Spleen (tissue), 11 donors: ENCODE measurements at regions not wholly inside any gene's neighbourhood (a gene's known extent, or its start where the extent isn't known, plus 50 kb on each side); places are given as distances from the start of the nearest gene placed in this dataset.
"Not testable (repeated sequence)": the region's sequence is repeated elsewhere in the genome, so short reads cannot be mapped to it uniquely, and the experiment has no call there.

Experiments used
- DNase-seq: peaks from one replicate; pipeline ENCODE4 v3.0.0-alpha.2; 2020
- H3K27ac ChIP-seq, 8 donors: fragments of 200-600 bp; sonication (generic) in 7 of 8; 1 replicate in 4 of 8; 2 replicates in 4 of 8; pipeline versions ENCODE4 v1.5.0 to v1.8.0; 2016 to 2021; ENCODE audit warnings: inconsistent platforms in 4 of 8, mild to moderate bottlenecking in 4 of 8, moderate library complexity in 1 of 8
- H3K27me3 ChIP-seq, 7 donors: fragments of 200-600 bp; sonication (generic) in 6 of 7; replicated peaks in 1 of 7; 1 replicate in 4 of 7; 2 replicates in 3 of 7; pipeline versions ENCODE4 v1.5.0 to v1.8.0; 2016 to 2021; ENCODE audit warnings: inconsistent platforms in 3 of 7, mild to moderate bottlenecking in 1 of 7
- H3K36me3 ChIP-seq, 6 donors: fragments of 200-600 bp; sonication (generic) in 5 of 6; 1 replicate in 4 of 6; 2 replicates in 2 of 6; pipeline versions ENCODE4 v1.5.0 to v1.8.0; 2016 to 2021; ENCODE audit warnings: inconsistent platforms in 2 of 6
- H3K4me1 ChIP-seq, 6 donors: fragments of 200-600 bp; sonication (generic) in 5 of 6; 1 replicate in 3 of 6; 2 replicates in 3 of 6; pipeline versions ENCODE4 v1.5.0 to v1.8.0; 2016 to 2021; ENCODE audit warnings: inconsistent platforms in 3 of 6
- H3K4me3 ChIP-seq, 8 donors: fragments of 200-600 bp; sonication (generic) in 7 of 8; 1 replicate in 4 of 8; 2 replicates in 4 of 8; pipeline versions ENCODE4 v1.5.0 to v1.8.0; 2016 to 2021; ENCODE audit warnings: inconsistent platforms in 4 of 8, mild to moderate bottlenecking in 4 of 8, moderate library complexity in 2 of 8
- H3K9me3 ChIP-seq, 8 donors: fragments of 200-600 bp; sonication (generic) in 7 of 8; 1 replicate in 4 of 8; 2 replicates in 4 of 8; pipeline versions ENCODE4 v1.5.0 to v1.8.0; 2016 to 2021; ENCODE audit warnings: inconsistent platforms in 4 of 8
- POLR2A ChIP-seq, 3 donors: fragments of 450-650 bp; IDR thresholded peaks; one replicate each; pipeline ENCODE4 v1.5.1; 2017; ENCODE audit warnings: antibody characterized with exemption in 3 of 3, mild to moderate bottlenecking in 1 of 3
- POLR2AphosphoS5 ChIP-seq, 3 donors: sonication (generic); formaldehyde crosslinking; IDR thresholded peaks; one replicate each; pipeline ENCODE4 v1.5.1; 2017; ENCODE audit warnings: antibody characterized with exemption in 3 of 3
- WGBS, 5 donors: extraction: QIAGEN DNeasy Blood & Tissue Kit in 3 of 5; methylation state at CpG; one replicate each; pipeline versions ENCODE4 v1.1.5 to v1.1.7; 2013 to 2018; 5-methylcytosine and 5-hydroxymethylcytosine counted together
- intact Hi-C: fragments of 100-400 bp; cut with DNase I; formaldehyde crosslinking; loops from one replicate; pipeline ENCODE4 v1.15.0; 2023; ENCODE audit warnings: low total_unique reads
- TF ChIP-seq, protein P1 (sequence below), 11 experiments: fragments of 200-600 bp in 7 of 11; fragments of 450-650 bp in 4 of 11; sonication (generic) in 4 of 11; IDR thresholded peaks in 8 of 11; conservative IDR thresholded peaks in 3 of 11; 1 replicate in 7 of 11; 2 replicates in 4 of 11; pipeline versions ENCODE4 v1.4.0 to v1.8.0; 2016 to 2021; ENCODE audit warnings: antibody characterized with exemption in 11 of 11, inconsistent platforms in 4 of 11, mild to moderate bottlenecking in 1 of 11
- donor health status: healthy with polysubstance abuse.
- donor health status: DM: no; HTN: no; CAD: no; lungs with moderate emphysema.
- donor health status: DM: no; HTN: no; CAD: no.
- donor health status: Bipolar disorder and iron deficiency.
- donor health status: healthy.
- donor health status: DM: no; HTN: no; CAD: no.
- donor health status: DM: yes; HTN: yes; CAD: no.

DNA sequence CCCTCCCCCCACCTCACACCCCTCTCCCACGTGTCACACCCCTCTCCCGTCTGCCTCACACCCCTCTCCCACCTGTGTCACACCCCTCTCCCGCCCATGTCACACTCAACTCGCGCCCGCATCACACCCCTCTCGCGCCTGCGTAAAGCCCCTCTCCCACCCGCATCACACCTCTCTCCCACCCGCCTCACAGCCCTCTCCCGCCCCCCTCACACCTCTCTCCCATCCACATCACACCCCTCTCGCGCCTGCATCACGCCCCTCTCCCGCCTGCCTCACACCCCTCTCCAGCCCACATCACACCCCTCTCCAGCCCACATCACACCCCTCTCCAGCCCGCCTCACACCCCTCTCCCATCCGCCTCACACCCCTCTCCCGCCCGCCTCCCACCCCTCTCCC is 173.5 kb upstream of the FOXD4L5 start:
- no peaks in the 10 kb centered on the region for H3K4me1 ChIP-seq
- DNase-seq, result no peak
- 89 to 93% (median 91%) methylated on average over 20 of the region's 20 CpGs for WGBS, 5 donors
- intact Hi-C loops, result no loop called here
- no peak overlapping the region for H3K27ac ChIP-seq
- peaks cover 0 to 66% (median 42%) of the 10 kb centered on the region in 8 donors for H3K9me3 ChIP-seq
- H3K4me3 ChIP-seq, result no peak overlapping the region
- H3K27me3 ChIP-seq, result no peaks in the 10 kb centered on the region
- TF ChIP-seq POLR2AphosphoS5 (IDR thresholded peaks at IDR 0.05) (no peak), POLR2A (IDR thresholded peaks at IDR 0.05) (no peak)
- TF ChIP-seq, protein P1, sequence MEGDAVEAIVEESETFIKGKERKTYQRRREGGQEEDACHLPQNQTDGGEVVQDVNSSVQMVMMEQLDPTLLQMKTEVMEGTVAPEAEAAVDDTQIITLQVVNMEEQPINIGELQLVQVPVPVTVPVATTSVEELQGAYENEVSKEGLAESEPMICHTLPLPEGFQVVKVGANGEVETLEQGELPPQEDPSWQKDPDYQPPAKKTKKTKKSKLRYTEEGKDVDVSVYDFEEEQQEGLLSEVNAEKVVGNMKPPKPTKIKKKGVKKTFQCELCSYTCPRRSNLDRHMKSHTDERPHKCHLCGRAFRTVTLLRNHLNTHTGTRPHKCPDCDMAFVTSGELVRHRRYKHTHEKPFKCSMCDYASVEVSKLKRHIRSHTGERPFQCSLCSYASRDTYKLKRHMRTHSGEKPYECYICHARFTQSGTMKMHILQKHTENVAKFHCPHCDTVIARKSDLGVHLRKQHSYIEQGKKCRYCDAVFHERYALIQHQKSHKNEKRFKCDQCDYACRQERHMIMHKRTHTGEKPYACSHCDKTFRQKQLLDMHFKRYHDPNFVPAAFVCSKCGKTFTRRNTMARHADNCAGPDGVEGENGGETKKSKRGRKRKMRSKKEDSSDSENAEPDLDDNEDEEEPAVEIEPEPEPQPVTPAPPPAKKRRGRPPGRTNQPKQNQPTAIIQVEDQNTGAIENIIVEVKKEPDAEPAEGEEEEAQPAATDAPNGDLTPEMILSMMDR (IDR thresholded peaks at IDR 0.05 in 8 of 11, conservative IDR thresholded peaks at IDR 0.05 in 3 of 11), result no peak
- H3K36me3 ChIP-seq, result no peaks in the 10 kb centered on the region

- intact Hi-C loops, H3K4me3 ChIP-seq, H3K27ac ChIP-seq, H3K27me3 ChIP-seq, H3K36me3 ChIP-seq, DNase-seq, H3K4me1 ChIP-seq: not testable (repeated sequence)
- WGBS, 5 donors, result 90 to 94% (median 93%) methylated on average over 18 of the region's 18 CpGs
- peaks cover 0 to 64% (median 35%) of the 10 kb centered on the region in 8 donors for H3K9me3 ChIP-seq
These were observed 172.0 kb upstream of the FOXD4L5 start for GRCh38 chr9:65456991-65457390.

GRCh38 chr9:65455751-65456647 is 171.0 kb upstream of the FOXD4L5 start:
- WGBS, 5 donors, result 67 to 86% (median 78%) methylated on average over 9 to 18 of the region's 18 CpGs
- H3K27me3 ChIP-seq, H3K4me1 ChIP-seq, DNase-seq, H3K27ac ChIP-seq, intact Hi-C loops, H3K4me3 ChIP-seq, H3K36me3 ChIP-seq: not testable (repeated sequence)
- H3K9me3 ChIP-seq, result peaks cover 0 to 64% (median 32%) of the 10 kb centered on the region in 8 donors

DNA sequence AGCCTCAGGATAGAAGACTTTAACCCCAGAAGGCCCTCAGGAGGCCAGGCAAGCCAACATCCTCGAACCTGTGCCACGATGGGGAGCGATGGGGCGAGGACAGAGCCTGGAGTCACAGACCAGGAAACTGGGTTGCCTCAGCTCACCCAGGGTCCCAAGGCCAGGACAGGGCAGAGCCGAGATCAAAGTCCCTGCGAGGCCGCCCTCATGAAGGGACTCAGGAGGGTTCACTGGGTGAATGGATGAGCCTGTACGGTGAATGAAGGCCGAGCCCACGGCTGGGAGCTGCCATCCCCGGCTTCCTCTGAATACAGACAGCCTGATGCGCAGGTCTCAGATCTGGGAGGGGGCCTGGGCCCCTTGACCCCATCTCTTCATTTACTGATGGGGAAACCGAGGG is 170.1 kb upstream of the FOXD4L5 start:
- 76 to 85% (median 81%) methylated on average over 5 to 13 of the region's 13 CpGs for WGBS, 5 donors
- H3K4me3 ChIP-seq, intact Hi-C loops, H3K27ac ChIP-seq, DNase-seq, H3K4me1 ChIP-seq, H3K36me3 ChIP-seq, H3K27me3 ChIP-seq: not testable (repeated sequence)
- H3K9me3 ChIP-seq, result peaks cover 0 to 59% (median 33%) of the 10 kb centered on the region in 8 donors

- intact Hi-C loops, H3K4me1 ChIP-seq, H3K27me3 ChIP-seq, DNase-seq, H3K27ac ChIP-seq, H3K4me3 ChIP-seq, H3K36me3 ChIP-seq: not testable (repeated sequence)
- H3K9me3 ChIP-seq, result peaks cover 0 to 58% (median 31%) of the 10 kb centered on the region in 8 donors
- WGBS, 5 donors, result 73 to 88% (median 84%) methylated on average over 4 to 13 of the region's 13 CpGs
These were observed 169.7 kb upstream of the FOXD4L5 start for GRCh38 chr9:65454666-65455065.

DNA sequence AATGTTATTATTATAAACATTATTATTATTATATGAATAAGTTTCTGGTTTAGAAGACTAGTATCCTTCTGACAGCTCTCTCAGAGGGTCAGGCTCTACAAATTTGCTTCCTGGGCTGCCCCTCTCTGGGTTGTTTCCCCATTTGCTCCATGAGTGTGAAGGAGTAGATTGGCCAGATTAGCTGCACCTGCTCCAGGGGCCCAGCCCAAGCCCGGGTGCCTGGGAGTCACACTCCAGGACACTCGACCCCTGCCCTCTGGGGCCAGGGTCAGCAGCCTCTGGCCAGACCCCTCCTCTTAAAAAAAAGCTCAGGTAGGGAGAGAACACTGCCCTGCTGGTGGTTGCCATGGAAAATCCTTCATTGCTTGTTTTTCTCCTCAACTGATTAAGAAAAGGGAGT is 169.0 kb upstream of the FOXD4L5 start:
- intact Hi-C loops, H3K27ac ChIP-seq, H3K4me3 ChIP-seq, H3K36me3 ChIP-seq, H3K4me1 ChIP-seq, DNase-seq, H3K27me3 ChIP-seq: not testable (repeated sequence)
- H3K9me3 ChIP-seq, result peaks cover 0 to 58% (median 30%) of the 10 kb centered on the region in 8 donors
- WGBS, 5 donors, result 34 to 66% (median 44%) methylated on average over 2 of the region's 2 CpGs

- H3K4me3 ChIP-seq, H3K27ac ChIP-seq, H3K27me3 ChIP-seq, H3K36me3 ChIP-seq, intact Hi-C loops, H3K4me1 ChIP-seq: not testable (repeated sequence)
- DNase-seq, result peak; percentile 51
- WGBS, 5 donors, result 58 to 73% (median 71%) methylated on average over 7 to 12 of the region's 12 CpGs
- H3K9me3 ChIP-seq, result peaks cover 0 to 46% (median 16%) of the 10 kb centered on the region in 8 donors
These were observed 165.0 kb upstream of the FOXD4L5 start for GRCh38 chr9:65449886-65450610.
